ENCODE measurements at regions not wholly inside any gene's neighbourhood (a gene's known extent, or its start where the extent isn't known, plus 50 kb on each side); places are given as distances from the start of the nearest gene placed in this dataset.
"Not testable (repeated sequence)": the region's sequence is repeated elsewhere in the genome, so short reads cannot be mapped to it uniquely, and the experiment has no call there.

GRCh38 chr2:175777337-175777736 is 224.7 kb downstream of the LNPK start:
- not testable (repeated sequence) for DNase-seq (ENCODE audit: extremely low read depth, low read depth)

- DNase-seq (ENCODE audit: extremely low read depth, low read depth): peak; percentile 8
Observed at GRCh38 chr2:175769200-175769599, 232.9 kb downstream of the LNPK start.

DNA sequence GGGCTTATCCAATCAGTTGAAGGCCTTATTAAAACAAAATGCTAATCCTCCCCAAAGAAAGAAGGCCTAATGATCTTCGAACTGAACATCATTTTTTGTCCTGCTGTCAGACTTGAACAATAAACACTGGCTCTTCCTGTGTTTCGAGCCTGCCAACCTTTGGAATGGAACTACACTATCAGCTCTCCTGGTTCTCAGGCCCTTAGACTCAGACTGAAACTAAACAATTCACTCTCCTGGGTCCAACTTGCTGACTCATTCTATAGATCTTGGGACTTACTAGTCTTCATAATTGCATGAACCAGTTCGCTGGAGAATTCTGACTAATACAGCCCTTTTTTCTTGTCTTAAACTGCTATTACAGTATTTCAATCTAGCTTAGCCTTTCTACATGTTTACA is 235.2 kb downstream of the LNPK start:
- DNase-seq (ENCODE audit: extremely low read depth, low read depth): no peak

DNA sequence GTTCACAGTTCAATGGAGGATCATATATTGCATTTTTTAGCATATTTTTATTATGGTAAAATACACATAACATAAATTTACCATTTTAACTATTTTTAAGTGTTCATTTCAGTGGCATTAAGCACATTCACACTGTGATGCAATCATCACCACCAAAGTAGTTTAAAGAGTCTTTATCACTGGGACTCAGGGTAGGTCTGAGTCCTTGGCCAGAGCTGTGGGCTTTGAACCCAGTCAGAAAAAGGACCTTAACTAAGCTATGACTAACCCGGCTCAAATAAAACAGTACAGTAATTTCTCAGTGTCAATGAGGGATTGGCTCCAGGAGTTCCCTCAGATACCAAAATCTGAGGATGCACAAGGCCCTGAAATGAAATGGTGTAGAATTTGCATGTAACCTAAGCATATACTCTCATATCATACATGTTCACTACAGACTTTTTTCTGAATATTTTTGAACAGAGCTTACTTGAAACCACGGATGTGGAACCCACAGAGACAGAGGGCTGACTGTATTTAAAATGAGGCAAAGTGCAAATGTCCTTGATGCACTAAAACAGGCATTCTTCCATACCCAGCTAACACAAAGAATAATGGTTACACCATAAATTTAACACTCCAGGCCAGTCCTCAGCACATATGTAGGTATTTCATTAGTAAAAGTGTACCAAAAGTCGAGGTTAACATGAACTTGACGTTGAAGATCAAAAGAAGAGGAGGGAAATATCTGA is 246.2 kb downstream of the LNPK start:
- DNase-seq (ENCODE audit: extremely low read depth, low read depth): no peak

- no peak for DNase-seq (ENCODE audit: extremely low read depth, low read depth)
Observed at GRCh38 chr2:175755169-175755568, 246.9 kb downstream of the LNPK start.

DNA sequence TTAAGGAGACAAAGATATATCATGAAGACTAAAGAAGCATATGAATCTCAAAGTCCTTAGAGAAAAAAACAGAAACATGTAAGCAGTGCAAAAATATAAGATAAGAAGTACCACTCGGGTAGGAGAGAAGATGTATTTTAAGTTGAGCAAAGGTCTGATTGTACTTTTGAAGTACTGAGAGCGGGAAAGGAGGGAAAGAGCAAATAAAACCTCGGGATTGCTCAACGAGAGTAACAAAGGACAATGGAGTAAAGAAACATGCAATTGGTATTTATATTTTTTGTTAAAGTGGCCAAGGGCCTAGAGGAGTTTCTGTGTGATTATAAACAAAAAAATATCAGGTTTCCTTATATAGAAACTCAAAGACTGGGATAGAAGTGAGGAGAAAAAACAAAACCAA is 251.9 kb downstream of the LNPK start:
- no peak for DNase-seq (ENCODE audit: extremely low read depth, low read depth)

- DNase-seq (ENCODE audit: extremely low read depth, low read depth): no peak
Observed at GRCh38 chr2:175745911-175746310, 256.2 kb downstream of the LNPK start.

DNA sequence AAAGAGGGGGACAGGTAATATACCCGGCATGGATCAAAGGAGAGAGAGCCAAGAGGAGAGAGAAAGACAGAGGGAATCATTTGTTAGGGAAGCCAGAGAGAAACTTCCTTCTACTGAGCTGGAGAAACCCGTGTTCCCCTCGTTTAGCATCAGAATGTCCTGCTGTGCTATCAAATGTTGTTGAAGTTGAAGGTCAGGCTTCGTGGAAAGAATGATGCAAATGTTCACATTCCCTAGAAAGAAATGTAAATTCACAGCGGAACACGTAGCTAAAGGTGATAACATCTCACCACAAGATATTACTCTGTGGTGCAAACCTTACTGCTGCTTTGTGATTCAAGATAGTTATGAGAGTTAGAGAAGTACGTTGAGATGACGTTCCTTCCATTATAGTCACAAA is 258.1 kb downstream of the LNPK start:
- no peak for DNase-seq (ENCODE audit: extremely low read depth, low read depth)

DNA sequence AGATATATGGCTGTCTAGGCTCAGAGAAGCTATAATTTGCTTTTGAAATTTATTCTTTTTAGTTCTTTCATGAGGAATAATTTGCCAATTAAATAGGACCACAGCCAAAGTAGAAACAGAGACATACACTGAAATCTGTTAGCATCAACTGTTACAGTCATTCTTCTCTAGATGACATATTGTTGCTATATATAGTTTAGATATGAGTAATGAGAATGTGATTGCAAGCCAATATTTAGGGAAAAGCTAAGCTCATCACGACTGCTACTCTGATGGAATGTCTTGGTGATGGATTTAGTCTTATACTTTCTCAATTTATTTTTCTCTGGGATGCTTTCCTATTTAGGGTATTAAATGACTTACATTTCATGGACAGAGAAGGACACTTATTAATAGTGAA is 259.1 kb downstream of the LNPK start:
- no peak for DNase-seq (ENCODE audit: extremely low read depth, low read depth)

DNA sequence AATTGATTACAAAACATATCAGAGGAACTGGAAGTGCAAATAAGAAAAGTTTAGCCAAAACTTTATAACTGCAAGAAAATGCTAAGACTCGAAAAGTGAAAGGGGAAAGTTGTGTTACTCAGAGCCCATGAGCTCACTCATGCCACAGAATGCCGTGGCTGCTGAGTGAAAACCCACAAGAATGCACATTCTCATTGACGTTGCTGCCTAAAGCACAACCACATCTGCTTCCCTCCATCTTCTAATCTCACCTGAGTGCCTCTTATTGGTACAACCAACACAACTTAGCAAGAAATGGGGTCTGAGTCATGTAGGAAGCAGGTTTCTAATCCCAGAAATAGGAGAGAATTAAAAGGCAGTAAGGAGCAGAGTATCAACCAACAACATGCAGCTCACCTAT is 259.7 kb downstream of the LNPK start:
- no peak for DNase-seq (ENCODE audit: extremely low read depth, low read depth)

DNA sequence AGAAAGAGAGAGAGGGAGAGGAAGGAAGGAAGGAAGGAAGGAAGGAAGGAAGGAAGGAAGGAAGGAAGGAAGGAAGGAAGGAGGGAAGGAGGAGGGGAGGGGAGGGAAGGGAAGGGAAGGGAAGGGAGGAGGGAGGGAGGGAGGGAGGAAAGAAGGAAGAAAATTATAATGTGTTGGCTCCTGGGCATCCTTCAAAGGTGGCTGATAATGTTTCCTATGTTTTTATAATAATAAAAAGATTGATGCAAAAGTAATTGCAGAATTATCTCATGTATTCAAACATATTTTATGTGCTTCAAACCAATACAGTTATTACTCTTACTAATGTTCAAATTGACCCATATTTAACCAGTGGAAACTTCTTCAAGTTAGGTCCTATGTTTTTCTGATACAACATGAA is 260.9 kb downstream of the LNPK start:
- DNase-seq (ENCODE audit: extremely low read depth, low read depth): no peak

- DNase-seq (ENCODE audit: extremely low read depth, low read depth): no peak
Observed at GRCh38 chr2:175737722-175738361, 264.2 kb downstream of the LNPK start.

DNA sequence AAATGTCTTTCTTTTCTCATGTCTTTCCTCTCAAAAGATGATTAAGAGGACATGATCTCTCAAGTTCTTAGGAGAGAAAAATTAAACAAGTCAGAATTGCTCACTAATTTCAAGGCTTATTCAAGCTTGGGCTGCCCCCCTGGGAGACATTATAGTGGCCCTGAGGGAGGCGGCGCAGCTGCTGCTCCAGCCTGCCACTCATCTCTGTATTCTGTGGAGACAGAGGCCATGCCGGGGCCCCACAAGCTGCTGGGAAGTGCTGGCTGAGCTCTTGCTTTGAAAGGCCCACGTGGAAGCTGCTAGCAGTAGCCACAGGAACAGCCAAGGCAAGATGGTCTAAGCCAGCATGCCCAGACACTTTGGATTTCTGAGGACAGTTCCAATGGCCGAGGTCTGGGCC is 267.4 kb downstream of the LNPK start:
- no peak for DNase-seq (ENCODE audit: extremely low read depth, low read depth)

DNA sequence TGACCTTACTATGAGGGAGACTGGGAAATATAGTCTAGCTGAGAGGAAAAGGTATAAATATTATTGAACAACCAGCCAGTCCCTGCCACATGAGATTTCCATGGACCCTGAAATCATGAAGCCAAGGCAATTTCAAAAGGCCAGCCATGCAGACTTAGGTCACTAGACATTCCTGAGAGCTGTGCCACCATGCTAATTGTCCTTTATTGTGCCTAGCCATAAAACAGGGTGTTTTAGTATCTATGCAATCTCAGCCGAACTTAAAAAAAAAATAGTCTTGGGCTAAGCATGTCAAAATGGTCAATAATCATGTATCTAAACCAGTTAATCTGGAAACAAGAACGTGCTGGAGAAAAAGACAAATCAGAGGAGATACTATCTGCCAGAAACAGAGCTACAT is 269.5 kb downstream of the LNPK start:
- no peak for DNase-seq (ENCODE audit: extremely low read depth, low read depth)

GRCh38 chr2:175730050-175730449 is 272.0 kb downstream of the LNPK start:
- DNase-seq (ENCODE audit: extremely low read depth, low read depth): no peak

GRCh38 chr2:175729049-175729706 is 272.9 kb downstream of the LNPK start:
- DNase-seq (ENCODE audit: extremely low read depth, low read depth): no peak

GRCh38 chr2:175728032-175728431 is 274.0 kb downstream of the LNPK start:
- no peak for DNase-seq (ENCODE audit: extremely low read depth, low read depth)

DNA sequence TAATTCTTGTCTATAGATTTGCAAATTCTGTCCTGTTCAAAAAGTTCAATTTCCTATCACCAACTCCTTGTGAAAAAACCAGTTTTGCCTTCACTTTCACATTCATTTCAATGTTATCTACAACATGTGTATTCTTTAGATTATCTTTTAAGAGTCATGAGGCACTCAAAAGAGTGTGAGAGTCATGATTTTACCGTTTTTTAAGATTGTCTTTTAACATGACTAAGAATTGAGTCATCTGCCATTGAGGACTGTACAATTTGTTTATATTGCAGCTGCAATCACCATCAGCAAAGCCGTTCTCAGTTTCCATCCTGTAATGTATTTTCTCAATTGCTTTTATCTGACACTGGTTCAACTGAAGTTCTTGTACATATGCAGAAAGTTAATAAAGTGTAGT is 275.8 kb downstream of the LNPK start:
- no peak for DNase-seq (ENCODE audit: extremely low read depth, low read depth)

DNA sequence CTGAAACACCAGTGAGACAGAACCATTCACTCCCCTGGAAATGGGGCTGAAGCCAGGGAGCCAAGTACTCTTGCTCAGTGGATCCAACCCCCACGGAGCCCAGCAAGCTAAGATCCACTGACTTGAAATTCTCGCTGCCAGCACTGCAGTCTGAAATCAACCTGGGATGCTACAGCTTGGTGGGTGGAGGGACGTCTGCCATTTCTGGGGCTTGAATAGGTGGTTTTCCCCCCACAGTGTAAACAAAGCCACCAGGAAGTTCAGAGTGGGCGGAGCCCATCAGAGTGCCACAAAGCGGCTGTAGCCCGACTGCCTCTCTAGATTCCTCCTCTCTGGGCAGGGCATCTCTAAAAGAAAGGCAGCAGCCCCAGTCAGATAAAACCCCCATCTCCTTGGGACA is 292.8 kb downstream of the LNPK start:
- no peak for DNase-seq (ENCODE audit: extremely low read depth, low read depth)

DNA sequence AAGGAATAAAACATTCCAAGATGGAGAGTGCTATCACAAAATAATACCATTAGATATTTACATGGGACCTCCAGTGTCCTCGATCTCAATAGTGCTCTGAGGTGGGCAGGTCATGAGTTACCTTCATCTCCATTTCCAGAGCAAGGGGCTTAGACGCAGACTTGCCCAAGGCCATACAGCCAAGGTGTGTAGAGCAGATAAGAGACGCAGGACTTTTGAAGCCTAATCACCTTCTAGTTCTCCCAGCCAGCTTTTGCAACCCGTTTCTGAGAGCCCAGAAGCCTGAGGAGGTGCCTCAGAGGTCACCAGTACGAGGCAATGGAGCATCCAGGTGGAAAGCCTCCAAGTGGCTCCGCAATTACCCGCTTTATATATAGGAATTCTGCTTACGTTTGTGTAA is 294.7 kb downstream of the LNPK start:
- no peak for DNase-seq (ENCODE audit: extremely low read depth, low read depth)

DNA sequence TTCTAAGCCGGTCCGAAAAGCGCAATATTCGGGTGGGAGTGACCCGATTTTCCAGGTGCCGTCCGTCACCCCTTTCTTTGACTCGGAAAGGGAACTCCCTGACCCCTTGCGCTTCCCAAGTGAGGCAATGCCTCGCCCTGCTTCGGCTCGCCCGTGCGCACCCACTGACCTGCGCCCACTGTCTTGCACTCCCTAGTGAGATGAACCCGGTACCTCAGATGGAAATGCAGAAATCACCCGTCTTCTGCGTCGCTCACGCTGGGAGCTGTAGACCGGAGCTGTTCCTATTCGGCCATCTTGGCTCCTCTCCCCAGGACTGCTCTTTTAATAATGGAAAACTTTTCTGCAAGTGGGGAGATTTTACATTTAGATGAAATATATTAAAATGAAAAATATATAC is 297.5 kb downstream of the LNPK start:
- DNase-seq (ENCODE audit: extremely low read depth, low read depth): not testable (repeated sequence)

GRCh38 chr2:175698061-175698460 is 304.0 kb downstream of the LNPK start:
- DNase-seq (ENCODE audit: extremely low read depth, low read depth): no peak
